HepG2 (cell line): ENCODE measurements at regions not wholly inside any gene's neighbourhood (a gene's known extent, or its start where the extent isn't known, plus 50 kb on each side); places are given as distances from the start of the nearest gene placed in this dataset.
A peak's percentile ranks its signal among the peaks of the same experiment; 100 is the strongest.

Experiments used
- ATAC-seq: fragments of 200-7000 bp; cut with Tn5 transposase; 3 replicates; pipeline ENCODE4 v1.9.1; 2020; ENCODE audit warnings: mild to moderate bottlenecking, moderate library complexity
- BruUV-seq: library from RNA; stranded (reverse); fragments of 400-500 nt; replicated peaks from 2 replicates; lab custom pipeline; 2021; lab: Mats Ljungman, UMichigan
- CTCF ChIA-PET: fragments of 300-600 bp; formaldehyde crosslinking; extraction: SDS; loops from one replicate; lab custom pipeline; 2021; ENCODE audit warnings: low total read pairs, inconsistent platforms, low intra/inter-chr PET ratio; lab: Yijun Ruan, JAX
- POLR2A ChIA-PET: fragments of 350-600 bp; sonication (Branson Sonifier 250); formaldehyde crosslinking; loops from one replicate; lab custom pipeline; 2020; ENCODE audit warnings: antibody characterized with exemption, inconsistent platforms; lab: Yijun Ruan, JAX
- DNase-seq: peaks from one replicate; pipeline ENCODE4 v3.0.0-alpha.2; 2015; ENCODE audit warnings: low spot score
- FAIRE-seq: peaks from 3 replicates; lab custom pipeline; 2011; peaks lifted over from hg19 to GRCh38; lab: Jason Lieb, UNC
- H2AFZ ChIP-seq: one replicate; pipeline ENCODE4 v1.6.1; 2011; ENCODE audit warnings: low read length, inconsistent platforms
- H3K27ac ChIP-seq: fragments of 300-600 bp; 3 replicates; pipeline ENCODE4 v1.8.0; 2011; ENCODE audit warnings: mixed run types, mild to moderate bottlenecking, mixed read lengths, low read length, inconsistent platforms; ENCODE audit not compliant: insufficient read depth; ENCODE audit errors: extremely low read length
- H3K27me3 ChIP-seq, 2 experiments: fragments of 200-600 bp in 1 of 2; 2 replicates in 1 of 2; 3 replicates in 1 of 2; pipeline versions ENCODE4 v1.6.0 to v1.8.0; 2011; ENCODE audit warnings: low read length in 2 of 2, mild to moderate bottlenecking in 2 of 2, moderate library complexity in 2 of 2, inconsistent platforms in 1 of 2; ENCODE audit not compliant: insufficient read depth in 2 of 2, control insufficient read depth in 1 of 2
- H3K36me3 ChIP-seq, 2 experiments: fragments of 200-600 bp in 1 of 2; replicated peaks in 1 of 2; 2 replicates in 1 of 2; 3 replicates in 1 of 2; pipeline versions ENCODE4 v1.5.1 to v1.8.0; 2011; ENCODE audit warnings: low read length in 2 of 2, inconsistent platforms in 1 of 2; ENCODE audit not compliant: insufficient read depth in 2 of 2, control insufficient read depth in 1 of 2
- H3K4me1 ChIP-seq: 2 replicates; pipeline ENCODE4 v1.5.1; 2012; ENCODE audit warnings: low read length, inconsistent platforms; ENCODE audit not compliant: insufficient read depth
- H3K4me2 ChIP-seq: 2 replicates; pipeline ENCODE4 v1.6.0; 2011; ENCODE audit warnings: low read depth, low read length, inconsistent platforms
- H3K4me3 ChIP-seq, 3 experiments: fragments of 200-600 bp in 1 of 3; sonication (generic), shearing (Covaris generic) in 1 of 3; replicated peaks in 1 of 3; 2 replicates each; pipeline ENCODE4 v1.5.1; 2011 to 2016; ENCODE audit warnings: low read length in 3 of 3, inconsistent platforms in 2 of 3, low read depth in 2 of 3, mild to moderate bottlenecking in 2 of 3, control low read depth in 1 of 3, mixed read lengths in 1 of 3; ENCODE audit not compliant: insufficient read depth in 1 of 3
- H3K79me2 ChIP-seq: one replicate; pipeline ENCODE4 v1.6.1; 2011; ENCODE audit warnings: low read length, inconsistent platforms; ENCODE audit not compliant: insufficient read depth
- H3K9ac ChIP-seq: 2 replicates; pipeline ENCODE4 v1.6.0; 2011; ENCODE audit warnings: mild to moderate bottlenecking, low read depth, low read length, inconsistent platforms; ENCODE audit not compliant: insufficient read depth
- H3K9me3 ChIP-seq: 2 replicates; pipeline ENCODE4 v1.5.1; 2012; ENCODE audit warnings: mild to moderate bottlenecking, low read length
- H4K20me1 ChIP-seq: 2 replicates; pipeline ENCODE4 v1.6.0; 2011; ENCODE audit warnings: inconsistent platforms, mild to moderate bottlenecking, low read length, moderate library complexity; ENCODE audit not compliant: insufficient read depth
- FOXA1 ChIP-seq, 2 experiments: fragments of 450-650 bp in 1 of 2; sonication (generic) in 1 of 2; formaldehyde crosslinking in 1 of 2; IDR thresholded peaks; 2 replicates each; pipeline versions ENCODE4 v1.4.0 to v1.6.1; 2016 to 2020; ENCODE audit warnings: missing genetic modification reagents in 1 of 2
- GATA4 ChIP-seq: sonication (generic); IDR thresholded peaks from 2 replicates; pipeline ENCODE4 v1.6.1; 2016; ENCODE audit warnings: antibody characterized with exemption, low read depth, borderline replicate concordance
- HIVEP1 ChIP-seq: sonication (generic); formaldehyde crosslinking; IDR thresholded peaks from 2 replicates; pipeline ENCODE4 v1.4.0; 2020; ENCODE audit warnings: mild to moderate bottlenecking, missing genetic modification reagents
- HNF4A ChIP-seq: sonication (generic); formaldehyde crosslinking; IDR thresholded peaks from 2 replicates; pipeline ENCODE4 v1.4.0; 2020; ENCODE audit warnings: missing genetic modification reagents
- JUNB ChIP-seq: sonication (generic); formaldehyde crosslinking; IDR thresholded peaks from 2 replicates; pipeline ENCODE4 v1.8.0; 2022; ENCODE audit warnings: missing genetic modification reagents, mild to moderate bottlenecking, borderline replicate concordance
- KAT2B ChIP-seq: fragments of 150-350 bp; IDR thresholded peaks from 2 replicates; pipeline ENCODE4 v1.6.1; 2014; ENCODE audit warnings: low read depth, low read length, borderline replicate concordance
- PRDM4 ChIP-seq: sonication (generic); formaldehyde crosslinking; IDR thresholded peaks from 2 replicates; pipeline ENCODE4 v1.9.0; 2021; ENCODE audit warnings: missing genetic modification reagents, borderline replicate concordance
- RARA ChIP-seq: IDR thresholded peaks from 2 replicates; pipeline ENCODE4 v1.6.1; 2016; ENCODE audit warnings: missing genetic modification reagents, missing compliant biosample characterization
- YEATS2 ChIP-seq: sonication (generic); formaldehyde crosslinking; IDR thresholded peaks from 2 replicates; pipeline ENCODE4 v1.4.0; 2020; ENCODE audit warnings: missing genetic modification reagents, borderline replicate concordance
- ZNF335 ChIP-seq: sonication (generic); formaldehyde crosslinking; IDR thresholded peaks from 2 replicates; pipeline ENCODE4 v1.4.0; 2020; ENCODE audit warnings: missing genetic modification reagents
- ZNF34 ChIP-seq: sonication (generic); formaldehyde crosslinking; IDR thresholded peaks from 2 replicates; pipeline ENCODE4 v1.4.0; 2020; ENCODE audit warnings: mild to moderate bottlenecking, missing genetic modification reagents, borderline replicate concordance
- ZNF552 ChIP-seq: sonication (generic); formaldehyde crosslinking; IDR thresholded peaks from 2 replicates; pipeline ENCODE4 v1.9.0; 2022; ENCODE audit warnings: missing genetic modification reagents, mild to moderate bottlenecking, borderline replicate concordance
- whole genome bisulfite sequencing: methylation state at CpG from one replicate; pipeline ENCODE4 v1.1.6; 2017; ENCODE audit warnings: low lambda C conversion rate; 5-methylcytosine and 5-hydroxymethylcytosine counted together
- in situ Hi-C: cut with HindIII; loops from 2 replicates; pipeline ENCODE4 v1.10.0; 2017; ENCODE audit warnings: low pct_unique_long_range_greater_than_20kb; ENCODE audit not compliant: extremely low pct_ligation_motif_present
- intact Hi-C: fragments of 100-400 bp; cut with micrococcal nuclease; formaldehyde crosslinking; loops from one replicate; pipeline ENCODE4 v1.10.0; 2022; ENCODE audit not compliant: unreplicated experiment

- no peak for ATAC-seq
- CTCF ChIA-PET: no interaction called here
- FAIRE-seq: no peak
- no peak for TF ChIP-seq JUNB
- TF ChIP-seq, all 625 proteins: peak for 0
- no peaks in the 10 kb centered on the region for H4K20me1 ChIP-seq
- no peaks in the 10 kb centered on the region for H3K27me3 ChIP-seq
- H3K79me2 ChIP-seq: no peaks in the 10 kb centered on the region
- DNase-seq: no peak
- peaks cover 11% of the 10 kb centered on the region for H3K4me1 ChIP-seq
- H3K36me3 ChIP-seq: no peaks in the 10 kb centered on the region
- no peaks in the 10 kb centered on the region for H3K9me3 ChIP-seq
- no peak overlapping the region for H3K4me2 ChIP-seq
- H3K27ac ChIP-seq: no peak overlapping the region
- H2AFZ ChIP-seq: no peak overlapping the region
- no peak overlapping the region for H3K9ac ChIP-seq
- no peak overlapping the region for H3K4me3 ChIP-seq
- 82% methylated on average over 1 of the region's 1 CpG for WGBS
- in situ Hi-C loops (no loop called here), intact Hi-C loops (no loop called here)
- POLR2A ChIA-PET: no interaction called here
- BruUV-seq: no TSS peak
Observed at GRCh38 chr18:42326752-42327151, 371.7 kb downstream of the PIK3C3 start.

- Histone ChIP-seq H2AFZ (no peak overlapping the region), H3K27ac (no peak overlapping the region), H3K27me3 (no peaks in the 10 kb centered on the region), H3K9ac (no peak overlapping the region), H3K36me3 (no peaks in the 10 kb centered on the region), H3K4me3 (no peak overlapping the region), H3K4me1 (peaks cover 11% of the 10 kb centered on the region), H3K9me3 (0 out of 2 replicates have a peak, but pooled peaks cover 4% of the 10 kb centered on the region), H3K79me2 (no peaks in the 10 kb centered on the region), H4K20me1 (no peaks in the 10 kb centered on the region), H3K4me2 (no peak overlapping the region)
- WGBS: 11% methylated on average over 1 of the region's 1 CpG
- no peak for TF ChIP-seq ZNF335 (CRISPR knock-in tag)
- no peak for TF ChIP-seq ZNF552 (CRISPR knock-in tag)
- no peak for TF ChIP-seq RARA (CRISPR knock-in tag)
- no peak for TF ChIP-seq HIVEP1
- no peak for TF ChIP-seq YEATS2 (CRISPR knock-in tag)
- peak; percentile 43; the same call in 1 of the 2 replicates for TF ChIP-seq HNF4A (CRISPR knock-in tag)
- no peak for TF ChIP-seq PRDM4
- TF ChIP-seq ZNF34 (CRISPR knock-in tag): peak; percentile 93; the same call in 1 of the 2 replicates
- TF ChIP-seq GATA4: no peak
- no peak for TF ChIP-seq FOXA1 (IDR thresholded peaks at IDR 0.05)
- no peak for TF ChIP-seq FOXA1 (CRISPR knock-in tag; IDR thresholded peaks at IDR 0.05)
- no peak for TF ChIP-seq KAT2B
- CTCF ChIA-PET: no interaction called here
- intact Hi-C loops (no loop called here), in situ Hi-C loops (no loop called here)
- POLR2A ChIA-PET: no interaction called here
- no TSS peak for BruUV-seq
- DNase-seq: peak; percentile 14
- FAIRE-seq: no peak
- ATAC-seq: peak; percentile 81
Observed at GRCh38 chr18:42328931-42329330, 373.9 kb downstream of the PIK3C3 start.
